ENCODE measurements at regions not wholly inside any gene's neighbourhood (a gene's known extent, or its start where the extent isn't known, plus 50 kb on each side); places are given as distances from the start of the nearest gene placed in this dataset.

DNA sequence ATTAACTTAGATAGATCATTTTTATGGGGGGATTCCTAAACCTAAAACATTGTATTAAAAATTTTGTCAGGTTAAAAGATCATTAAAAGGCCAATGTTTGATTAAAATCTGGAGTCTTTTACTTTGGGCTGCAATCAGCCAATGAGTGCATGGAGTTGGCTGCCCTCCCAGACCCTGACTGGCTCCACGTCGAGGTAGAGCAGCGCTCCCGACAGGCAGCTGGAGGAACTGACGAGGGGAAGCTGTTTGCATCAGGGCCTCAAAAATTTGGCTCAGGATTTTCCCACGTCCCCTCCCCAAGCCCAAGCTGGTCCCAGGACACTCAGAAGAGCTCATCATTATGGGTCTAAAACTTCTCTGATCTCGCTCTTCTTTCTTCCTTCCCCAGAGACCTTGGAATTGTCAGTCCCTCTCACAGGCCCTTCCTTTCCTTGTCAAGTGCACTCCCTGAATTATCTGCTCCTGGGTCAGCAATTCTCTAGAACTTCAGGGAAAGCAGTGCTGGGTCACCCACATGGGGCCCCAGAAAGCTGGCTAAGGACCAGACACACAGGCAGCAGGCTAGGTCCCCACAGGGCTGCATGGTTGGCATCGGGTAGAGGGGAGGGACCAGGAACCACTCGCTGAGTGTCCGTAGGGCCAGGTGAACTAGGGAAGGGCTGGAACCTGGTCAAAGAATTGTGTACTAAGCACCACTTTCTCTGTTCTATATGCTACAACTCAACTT, 119.6 kb upstream of the IGLL5 start:
- CTCF ChIA-PET: interaction anchor here (1.2 to 6.1 kb wide), 4 partner anchors 15 to 22 kb away, joined by 3 to 31 read pairs (median 26); no protein-coding TSS in a partner anchor
- POLR2A ChIA-PET: no interaction called here
- H3K9me3 ChIP-seq (ENCODE audit: control extremely low read depth in 1 of 3, control insufficient read depth in 2 of 3, insufficient read depth in 1 of 3, low read length in 2 of 3): peaks cover 0 to 27% (median 0%) of the 10 kb centered on the region in 3 donors
- H3K27me3 ChIP-seq (replicated peaks in 1 of 4; ENCODE audit: control extremely low read depth in 1 of 4, control insufficient read depth in 3 of 4, insufficient read depth in 4 of 4, low read length in 3 of 4): peaks cover 0 to 12% (median 3%) of the 10 kb centered on the region in 4 experiments
- H3K4me1 ChIP-seq (ENCODE audit: control insufficient read depth in 2 of 2, insufficient read depth in 2 of 2, low read length in 2 of 2): peaks cover 9 to 19% of the 10 kb centered on the region in 2 donors
- peaks cover 28% of the 10 kb centered on the region for H3K27me3 Mint-ChIP-seq
- no peak for DNase-seq
- no peak for ATAC-seq (ENCODE audit: low read depth)
- H3K27ac Mint-ChIP-seq: no peak overlapping the region
- H2AFZ ChIP-seq (ENCODE audit: insufficient read depth, low read depth, low read length, poor library complexity, severe bottlenecking): no peak overlapping the region
- TF ChIP-seq, protein P1, sequence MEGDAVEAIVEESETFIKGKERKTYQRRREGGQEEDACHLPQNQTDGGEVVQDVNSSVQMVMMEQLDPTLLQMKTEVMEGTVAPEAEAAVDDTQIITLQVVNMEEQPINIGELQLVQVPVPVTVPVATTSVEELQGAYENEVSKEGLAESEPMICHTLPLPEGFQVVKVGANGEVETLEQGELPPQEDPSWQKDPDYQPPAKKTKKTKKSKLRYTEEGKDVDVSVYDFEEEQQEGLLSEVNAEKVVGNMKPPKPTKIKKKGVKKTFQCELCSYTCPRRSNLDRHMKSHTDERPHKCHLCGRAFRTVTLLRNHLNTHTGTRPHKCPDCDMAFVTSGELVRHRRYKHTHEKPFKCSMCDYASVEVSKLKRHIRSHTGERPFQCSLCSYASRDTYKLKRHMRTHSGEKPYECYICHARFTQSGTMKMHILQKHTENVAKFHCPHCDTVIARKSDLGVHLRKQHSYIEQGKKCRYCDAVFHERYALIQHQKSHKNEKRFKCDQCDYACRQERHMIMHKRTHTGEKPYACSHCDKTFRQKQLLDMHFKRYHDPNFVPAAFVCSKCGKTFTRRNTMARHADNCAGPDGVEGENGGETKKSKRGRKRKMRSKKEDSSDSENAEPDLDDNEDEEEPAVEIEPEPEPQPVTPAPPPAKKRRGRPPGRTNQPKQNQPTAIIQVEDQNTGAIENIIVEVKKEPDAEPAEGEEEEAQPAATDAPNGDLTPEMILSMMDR (IDR thresholded peaks at IDR 0.05): no peak
- TF ChIP-seq EZH2 (IDR thresholded peaks at IDR 0.05; ENCODE audit: borderline replicate concordance, insufficient read depth, low read depth, low read length, poor library complexity, severe bottlenecking): no peak
- peaks cover 15% of the 10 kb centered on the region for H3K4me1 Mint-ChIP-seq
- no peaks in the 10 kb centered on the region for H3K36me3 ChIP-seq (replicated peaks in 1 of 2; ENCODE audit: control extremely low read depth in 1 of 2, control insufficient read depth in 1 of 2, extremely low read depth in 1 of 2, insufficient read depth in 2 of 2, low read length in 1 of 2)
- no peak overlapping the region for H3K27ac ChIP-seq (ENCODE audit: low read length in 2 of 2)
- no peak overlapping the region for H3K9ac ChIP-seq (ENCODE audit: low read length)
- 75% methylated on average over 8 of the region's 10 CpGs for WGBS (ENCODE audit: insufficient coverage)
- no peaks in the 10 kb centered on the region for H4K20me1 ChIP-seq (ENCODE audit: control insufficient read depth, insufficient read depth, low read length, poor library complexity, severe bottlenecking)
- intact Hi-C loops (cut with micrococcal nuclease): no loop called here
- H3K4me3 ChIP-seq (ENCODE audit: control extremely low read depth in 1 of 5, extremely low read depth in 1 of 5, insufficient read depth in 1 of 5, low read depth in 2 of 5, low read length in 4 of 5): no peak overlapping the region
- no peak overlapping the region for H3K4me2 ChIP-seq (replicated peaks; ENCODE audit: low read depth, low read length, poor library complexity, severe bottlenecking)
- H3K4me3 Mint-ChIP-seq: no peak overlapping the region
- H3K79me2 ChIP-seq (ENCODE audit: control insufficient read depth, insufficient read depth, low read length): no peaks in the 10 kb centered on the region
- H3K9me3 Mint-ChIP-seq (ENCODE audit: insufficient read depth): peaks cover 2% of the 10 kb centered on the region

- Histone ChIP-seq H3K27me3 (replicated peaks in 1 of 4; ENCODE audit: control extremely low read depth in 1 of 4, control insufficient read depth in 3 of 4, insufficient read depth in 4 of 4, low read length in 3 of 4) (peaks cover 0 to 12% (median 3%) of the 10 kb centered on the region in 4 experiments), H2AFZ (ENCODE audit: insufficient read depth, low read depth, low read length, poor library complexity, severe bottlenecking) (no peak overlapping the region), H3K4me2 (replicated peaks; ENCODE audit: low read depth, low read length, poor library complexity, severe bottlenecking) (no peak overlapping the region), H3K4me1 (ENCODE audit: control insufficient read depth in 2 of 2, insufficient read depth in 2 of 2, low read length in 2 of 2) (peaks cover 11 to 27% of the 10 kb centered on the region in 2 donors), H3K4me3 (ENCODE audit: control extremely low read depth in 1 of 5, extremely low read depth in 1 of 5, insufficient read depth in 1 of 5, low read depth in 2 of 5, low read length in 4 of 5) (no peak overlapping the region), H3K36me3 (replicated peaks in 1 of 2; ENCODE audit: control extremely low read depth in 1 of 2, control insufficient read depth in 1 of 2, extremely low read depth in 1 of 2, insufficient read depth in 2 of 2, low read length in 1 of 2) (no peaks in the 10 kb centered on the region), H3K79me2 (ENCODE audit: control insufficient read depth, insufficient read depth, low read length) (no peaks in the 10 kb centered on the region), H3K9me3 (ENCODE audit: control extremely low read depth in 1 of 3, control insufficient read depth in 2 of 3, insufficient read depth in 1 of 3, low read length in 2 of 3) (peaks cover 0 to 30% (median 0%) of the 10 kb centered on the region in 3 donors), H3K9ac (ENCODE audit: low read length) (no peak overlapping the region), H4K20me1 (ENCODE audit: control insufficient read depth, insufficient read depth, low read length, poor library complexity, severe bottlenecking) (no peaks in the 10 kb centered on the region), H3K27ac (ENCODE audit: low read length in 2 of 2) (no peak overlapping the region)
- ChIA-PET POLR2A (no interaction called here), CTCF (interaction anchor here (0.9 to 6.1 kb wide), 12 partner anchors 15 to 338 kb away, joined by 3 to 54 read pairs (median 4); no protein-coding TSS in a partner anchor)
- intact Hi-C loops (cut with micrococcal nuclease): no loop called here
- TF ChIP-seq, protein P1 (IDR thresholded peaks at IDR 0.05): no peak
- TF ChIP-seq EZH2 (IDR thresholded peaks at IDR 0.05; ENCODE audit: borderline replicate concordance, insufficient read depth, low read depth, low read length, poor library complexity, severe bottlenecking): no peak
- H3K27me3 Mint-ChIP-seq: peaks cover 28% of the 10 kb centered on the region
- peaks cover 20% of the 10 kb centered on the region for H3K4me1 Mint-ChIP-seq
- ATAC-seq (ENCODE audit: low read depth) (no peak), DNase-seq (no peak)
- WGBS (ENCODE audit: insufficient coverage): 96% methylated on average over 2 of the region's 2 CpGs
- H3K27ac Mint-ChIP-seq: no peak overlapping the region
- H3K9me3 Mint-ChIP-seq (ENCODE audit: insufficient read depth): peaks cover 2% of the 10 kb centered on the region
- H3K4me3 Mint-ChIP-seq: no peak overlapping the region
These were observed 118.7 kb upstream of the IGLL5 start for GRCh38 chr22:22768885-22769284.
